GOT3 (cell line): ENCODE measurements at regions not wholly inside any gene's neighbourhood (a gene's known extent, or its start where the extent isn't known, plus 50 kb on each side); places are given as distances from the start of the nearest gene placed in this dataset.
"Not testable (repeated sequence)": the region's sequence is repeated elsewhere in the genome, so short reads cannot be mapped to it uniquely, and the experiment has no call there.

Source experiments
- DNase-seq: peaks from one replicate; lab custom pipeline; 2025; ENCODE audit warnings: mixed read lengths; lab: John Stamatoyannopoulos, UW

DNA sequence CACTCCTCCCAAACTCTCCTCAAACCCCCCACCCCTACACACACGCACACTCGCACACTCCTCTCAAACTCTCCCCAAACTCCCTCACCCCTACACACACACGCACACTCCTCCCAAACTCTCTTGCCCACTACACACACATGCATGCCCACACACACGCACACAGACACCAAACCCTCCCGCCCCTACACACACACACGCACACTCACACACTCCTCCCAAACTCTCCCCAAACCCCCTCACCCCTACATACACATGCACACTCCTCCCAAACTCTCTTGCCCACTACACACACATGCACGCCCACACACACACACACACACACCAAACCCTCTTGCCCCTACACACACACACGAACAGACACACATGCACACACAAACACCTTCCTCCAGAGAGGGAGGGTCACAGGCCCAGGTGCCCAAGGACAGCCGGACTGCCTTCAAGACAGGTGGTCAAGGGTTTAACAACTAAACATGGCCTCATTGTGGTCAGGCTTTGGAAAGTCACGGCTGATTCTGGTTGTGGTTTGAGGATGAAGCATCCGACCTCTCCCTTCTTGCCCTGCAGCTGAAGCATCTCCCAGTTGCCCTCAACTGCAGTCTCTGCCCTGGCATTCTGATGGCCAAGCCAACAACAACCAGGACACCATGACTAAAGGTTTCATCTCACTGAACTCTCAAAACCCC lies 72.3 kb upstream of the SNTG2 start:
- no peak for DNase-seq

DNA sequence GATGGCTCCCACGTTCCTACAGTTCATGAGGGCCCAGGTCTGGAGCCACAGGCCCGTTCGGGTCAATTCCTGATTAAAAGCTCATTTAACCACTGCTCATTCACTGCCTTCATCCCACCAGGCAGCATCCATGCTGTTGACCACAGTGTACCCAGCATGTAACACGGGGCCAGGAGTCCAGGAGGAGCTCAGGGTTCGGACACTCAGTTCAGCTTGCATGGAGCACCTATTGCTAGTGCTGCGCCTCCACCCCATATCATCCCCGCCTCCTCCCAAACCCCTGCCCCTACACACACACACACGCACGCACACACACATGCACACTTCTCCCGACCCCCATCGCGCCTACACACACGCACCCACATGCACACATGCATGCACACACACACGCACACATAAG lies 72.9 kb upstream of the SNTG2 start:
- DNase-seq, result no peak

DNA sequence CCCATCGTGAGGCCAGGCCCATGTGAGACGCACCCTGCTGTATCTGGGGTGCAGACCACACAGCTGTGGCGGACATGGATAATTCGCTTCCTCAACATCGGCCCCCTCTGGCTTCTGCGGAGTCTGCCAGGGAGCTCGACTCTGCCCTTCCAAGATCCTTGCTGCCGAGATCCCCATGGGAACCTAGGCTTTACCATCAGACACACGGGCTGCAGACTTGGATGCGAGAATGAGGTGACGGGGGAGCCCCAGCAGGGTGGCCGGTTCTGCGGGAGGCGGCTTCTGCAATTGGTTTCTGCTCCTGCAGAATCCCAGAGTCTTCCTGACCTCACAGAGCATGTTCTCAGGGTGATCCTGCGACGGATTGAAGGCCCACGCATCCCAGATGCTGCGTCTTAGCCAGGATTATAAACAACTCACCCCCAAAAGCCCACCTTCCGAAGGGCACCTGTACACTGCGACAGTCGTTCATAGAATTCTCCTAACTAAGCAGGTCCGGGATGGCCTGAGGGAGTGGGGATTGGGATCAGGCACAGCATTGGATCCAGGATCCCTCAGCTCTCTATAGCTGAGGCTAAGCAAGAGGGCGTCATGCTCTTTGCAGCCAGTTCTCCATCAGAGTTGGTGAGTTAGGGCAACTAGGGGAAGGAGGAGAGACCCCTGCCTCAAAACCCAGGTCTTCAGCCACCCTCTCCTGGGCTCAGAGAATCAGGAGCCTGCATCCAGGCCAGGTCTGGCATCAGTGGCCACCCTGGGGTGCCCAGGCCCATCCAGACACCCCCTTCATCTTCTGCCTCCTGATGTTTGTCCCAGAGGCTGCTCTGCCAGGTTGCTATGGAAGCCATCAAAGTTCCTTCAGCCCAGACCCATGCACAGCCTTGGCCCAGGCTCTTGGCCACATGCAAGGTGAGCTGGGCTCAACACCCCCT lies 74.7 kb upstream of the SNTG2 start:
- DNase-seq, result no peak

DNA sequence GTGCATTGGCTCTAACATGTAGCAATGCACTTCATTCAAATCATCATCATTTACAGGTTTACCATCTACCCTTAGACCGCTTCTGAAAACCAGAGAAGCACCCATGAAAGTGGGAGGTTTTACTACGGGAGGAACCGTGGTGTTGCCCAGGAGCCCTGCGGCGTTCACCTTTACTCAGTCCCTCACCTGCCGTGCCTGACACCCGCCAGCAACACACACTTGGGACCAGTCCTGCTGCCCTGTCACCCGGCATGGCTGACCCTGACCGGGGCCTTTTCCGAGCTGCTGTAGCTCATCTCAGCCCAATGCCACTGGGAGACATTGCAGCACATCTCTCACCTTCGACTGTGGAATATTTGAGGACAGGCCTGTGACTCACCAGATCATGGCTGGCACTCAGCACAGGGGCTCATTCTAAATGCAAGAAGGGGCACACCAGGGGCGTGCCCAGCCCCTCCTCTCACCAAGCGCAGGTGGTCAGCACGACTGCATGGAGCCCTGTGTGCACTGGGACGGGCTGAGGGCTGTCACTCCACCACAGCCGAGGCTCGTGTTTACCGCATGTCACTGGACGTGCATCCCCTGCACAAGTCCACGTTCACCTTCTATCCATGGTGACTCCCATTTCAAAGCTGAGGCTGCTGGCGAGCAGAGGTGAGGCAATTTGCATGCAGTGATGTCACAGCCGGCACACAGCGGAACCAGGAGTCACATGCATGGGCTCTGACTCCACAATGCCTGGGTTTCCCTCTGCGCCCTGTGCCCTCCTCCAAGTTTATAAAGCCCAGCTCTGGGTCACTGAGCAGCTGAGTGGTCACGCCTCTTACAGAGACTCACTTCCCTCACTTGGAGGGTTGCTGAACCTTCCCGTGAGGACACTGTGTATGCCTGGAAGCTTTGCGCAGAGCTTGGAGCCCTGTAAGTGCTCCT lies 76.7 kb upstream of the SNTG2 start:
- DNase-seq, result no peak

DNA sequence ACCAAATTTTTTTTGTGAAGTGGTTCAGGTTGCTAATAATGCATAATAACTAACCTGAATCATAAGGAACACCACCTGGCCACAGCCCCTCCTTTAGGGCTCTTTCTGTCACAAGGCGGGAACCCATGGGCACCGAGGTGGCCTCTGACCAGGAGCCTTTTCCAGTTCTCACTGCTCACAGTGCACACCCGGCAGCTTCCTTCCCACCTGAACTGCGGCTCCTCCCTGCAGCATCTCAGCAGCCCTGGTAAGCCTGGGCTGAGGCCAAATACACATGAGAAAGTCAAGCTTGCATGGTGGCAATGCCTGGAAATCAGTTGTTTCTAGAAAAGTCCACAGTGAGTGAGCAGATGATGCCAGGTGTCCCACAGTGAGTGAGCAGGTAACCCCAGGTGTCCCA lies 77.6 kb upstream of the SNTG2 start:
- DNase-seq, result no peak

DNA sequence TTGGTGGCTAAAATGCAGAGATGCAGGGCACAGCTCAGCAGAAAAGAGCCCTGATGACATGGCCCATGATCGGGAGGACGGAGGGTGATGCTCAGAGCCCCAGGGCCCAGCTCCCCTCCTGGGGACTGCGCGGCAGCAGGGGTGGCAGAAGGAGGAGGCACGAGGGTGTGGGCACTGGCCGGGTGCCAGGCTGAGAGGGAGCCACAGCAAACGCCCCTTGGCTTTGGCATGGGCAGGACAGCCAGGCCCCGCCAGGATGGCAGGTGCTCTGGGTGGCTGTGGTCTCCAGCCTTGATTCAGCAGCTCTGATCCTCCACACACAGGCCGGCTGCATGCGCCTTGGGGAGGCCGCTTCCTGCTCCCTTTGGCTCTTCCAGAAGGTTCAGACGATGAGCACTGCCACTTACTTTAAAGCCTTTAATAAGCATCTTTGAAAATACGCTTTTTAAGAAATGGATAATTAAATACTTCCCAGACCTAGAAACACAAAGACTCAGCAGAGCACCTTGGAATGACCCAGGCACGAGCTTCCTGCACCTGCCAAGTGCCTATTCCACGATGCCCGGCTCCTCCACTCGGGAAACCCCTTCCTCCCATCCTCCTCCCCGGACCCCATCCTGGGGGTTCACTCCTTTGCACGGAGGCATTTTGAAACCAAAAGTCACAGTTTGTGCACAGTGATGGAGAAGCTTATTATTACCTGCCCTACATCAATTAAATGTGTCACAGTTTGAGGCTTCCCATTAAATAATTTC lies 78.5 kb upstream of the SNTG2 start:
- DNase-seq, result no peak

DNA sequence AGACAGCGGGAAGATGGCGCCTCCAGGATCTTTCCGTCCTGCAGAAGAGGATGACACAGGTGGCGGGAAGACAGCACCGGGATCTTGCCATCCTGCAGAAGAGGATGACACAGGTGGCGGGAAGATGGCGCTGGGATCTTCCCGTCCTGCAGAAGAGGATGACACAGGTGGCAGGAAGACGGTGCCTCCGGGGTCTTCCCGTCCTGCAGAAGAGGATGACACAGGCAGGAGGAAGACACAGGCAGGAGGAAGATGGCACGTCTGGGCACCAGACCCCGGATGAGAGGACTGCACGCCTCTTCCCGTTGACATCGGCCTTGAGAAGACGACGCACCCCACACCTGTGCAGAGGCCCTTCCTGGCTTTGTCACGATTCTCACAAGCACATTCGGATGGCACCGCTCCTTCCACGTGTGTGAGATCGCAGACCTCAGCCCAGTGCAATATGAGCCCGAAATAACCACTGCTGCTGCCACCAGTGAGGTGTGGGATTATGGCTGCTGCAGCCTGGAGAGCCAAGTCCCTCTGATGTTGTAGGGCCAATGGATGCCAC lies 79.4 kb upstream of the SNTG2 start:
- DNase-seq, result no peak

DNA sequence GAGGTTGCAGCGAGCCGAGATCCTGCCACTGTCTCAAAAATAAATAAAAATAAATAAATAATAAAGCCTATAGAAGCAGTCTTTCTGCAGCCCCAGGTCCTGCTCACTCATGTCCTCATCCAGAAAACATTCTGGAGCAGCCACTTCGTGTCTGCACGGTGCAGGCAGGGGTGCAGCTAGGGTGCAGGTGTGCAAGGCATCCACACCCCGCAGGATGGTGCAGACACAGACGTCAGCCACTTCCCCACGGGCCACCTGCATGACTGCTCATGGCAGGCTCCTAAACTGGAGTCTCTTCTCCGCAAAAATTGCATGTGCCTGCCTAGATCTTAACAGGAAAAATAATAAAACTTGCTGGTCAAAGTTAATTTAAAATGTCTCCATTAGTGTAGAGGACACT lies 80.2 kb upstream of the SNTG2 start:
- no peak for DNase-seq

DNA sequence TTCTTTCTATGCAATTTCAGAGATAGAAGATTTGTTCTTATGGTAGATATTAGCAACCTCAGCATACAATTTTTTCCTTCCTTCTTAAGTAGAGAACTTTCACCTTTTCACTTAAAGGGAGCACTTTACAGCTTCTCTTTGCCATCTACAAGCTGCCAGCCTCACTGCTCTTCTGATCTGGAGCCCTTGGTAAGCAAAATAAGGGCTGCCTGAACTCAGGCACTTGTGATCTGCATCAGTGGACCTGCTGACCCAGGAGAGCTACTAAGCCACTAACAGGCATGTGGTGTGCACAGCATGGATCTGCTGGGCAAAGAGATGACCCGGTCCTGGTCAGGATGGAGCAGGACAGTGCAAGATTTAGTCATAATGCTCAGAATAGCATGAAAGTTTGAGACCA lies 80.8 kb upstream of the SNTG2 start:
- DNase-seq, result no peak

DNA sequence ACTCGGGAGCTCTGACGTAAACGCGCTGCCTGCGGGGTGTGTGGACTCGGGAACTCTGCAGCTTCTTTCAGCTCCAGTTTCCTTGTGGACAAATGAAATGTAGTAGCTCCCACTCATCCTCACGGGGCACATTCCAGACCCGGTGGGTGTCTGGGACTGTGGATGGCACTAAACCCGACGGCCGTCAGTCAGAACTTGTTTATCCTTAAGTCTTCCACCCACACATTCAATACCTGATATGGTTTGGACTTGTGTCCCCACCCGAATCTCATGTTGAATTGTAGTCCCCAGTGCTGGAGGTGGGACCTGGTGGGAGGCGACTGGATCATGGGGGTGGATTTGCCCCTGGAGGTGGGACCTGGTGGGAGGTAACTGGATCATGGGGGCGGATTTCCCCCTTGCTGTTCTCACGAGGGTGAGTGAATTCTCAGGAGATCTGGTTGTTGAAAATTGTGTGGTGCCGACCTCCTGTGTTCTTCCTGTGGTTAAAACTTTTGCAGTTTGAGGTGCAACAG lies 81.2 kb upstream of the SNTG2 start:
- no peak for DNase-seq

DNA sequence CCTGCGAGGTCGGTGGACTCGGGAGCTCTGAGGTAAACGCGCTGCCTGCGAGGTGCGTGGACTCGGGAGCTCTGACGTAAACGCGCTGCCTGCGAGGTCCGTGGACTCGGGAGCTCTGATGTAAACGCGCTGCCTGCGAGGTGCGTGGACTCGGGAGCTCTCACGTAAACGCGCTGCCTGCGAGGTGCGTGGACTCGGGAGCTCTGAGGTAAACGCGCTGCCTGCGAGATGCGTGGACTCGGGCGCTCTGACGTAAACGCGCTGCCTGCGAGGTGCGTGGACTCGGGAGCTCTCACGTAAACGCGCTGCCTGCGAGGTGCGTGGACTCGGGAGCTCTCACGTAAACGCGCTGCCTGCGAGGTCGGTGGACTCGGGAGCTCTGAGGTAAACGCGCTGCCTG lies 81.8 kb upstream of the SNTG2 start:
- DNase-seq, result not testable (repeated sequence)

DNA sequence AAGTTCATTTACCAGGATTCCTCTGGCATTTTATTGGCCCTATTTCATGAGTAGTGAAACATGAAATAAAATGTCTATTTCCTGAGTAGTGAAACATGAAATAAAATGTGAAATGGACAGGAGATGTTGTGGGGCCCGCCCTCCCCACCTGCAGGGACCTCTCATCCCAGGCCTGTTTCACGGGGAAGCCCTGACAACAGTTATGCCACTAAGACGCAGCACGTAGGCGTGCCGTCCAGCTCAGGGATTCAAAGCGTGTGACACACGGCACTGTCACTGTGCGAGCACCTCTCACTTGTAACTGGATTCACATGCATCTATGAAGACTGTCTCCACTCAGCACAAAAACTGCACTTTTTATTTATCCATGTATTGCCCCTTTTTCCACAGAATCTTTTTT lies 83.4 kb upstream of the SNTG2 start:
- no peak for DNase-seq

DNA sequence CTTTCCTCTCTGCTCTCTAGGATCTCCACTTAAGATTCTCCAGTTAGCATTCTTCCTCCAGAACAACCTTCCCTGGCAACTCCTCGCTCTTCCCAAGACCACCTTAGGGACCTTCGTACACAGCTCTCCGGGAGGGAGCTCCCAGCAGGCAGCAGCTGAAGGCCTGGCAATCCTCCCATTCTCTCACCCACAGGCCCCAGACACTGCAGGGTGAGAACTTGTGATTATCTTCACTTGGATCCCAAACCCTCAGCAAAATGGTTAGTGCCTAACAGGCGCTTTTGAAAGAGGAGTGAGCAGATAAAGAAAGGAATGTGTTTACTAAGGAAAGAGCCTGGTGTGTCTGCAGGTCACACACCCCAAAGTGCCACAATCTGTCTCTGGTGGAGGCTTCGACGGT lies 83.8 kb upstream of the SNTG2 start:
- DNase-seq, result no peak

DNA sequence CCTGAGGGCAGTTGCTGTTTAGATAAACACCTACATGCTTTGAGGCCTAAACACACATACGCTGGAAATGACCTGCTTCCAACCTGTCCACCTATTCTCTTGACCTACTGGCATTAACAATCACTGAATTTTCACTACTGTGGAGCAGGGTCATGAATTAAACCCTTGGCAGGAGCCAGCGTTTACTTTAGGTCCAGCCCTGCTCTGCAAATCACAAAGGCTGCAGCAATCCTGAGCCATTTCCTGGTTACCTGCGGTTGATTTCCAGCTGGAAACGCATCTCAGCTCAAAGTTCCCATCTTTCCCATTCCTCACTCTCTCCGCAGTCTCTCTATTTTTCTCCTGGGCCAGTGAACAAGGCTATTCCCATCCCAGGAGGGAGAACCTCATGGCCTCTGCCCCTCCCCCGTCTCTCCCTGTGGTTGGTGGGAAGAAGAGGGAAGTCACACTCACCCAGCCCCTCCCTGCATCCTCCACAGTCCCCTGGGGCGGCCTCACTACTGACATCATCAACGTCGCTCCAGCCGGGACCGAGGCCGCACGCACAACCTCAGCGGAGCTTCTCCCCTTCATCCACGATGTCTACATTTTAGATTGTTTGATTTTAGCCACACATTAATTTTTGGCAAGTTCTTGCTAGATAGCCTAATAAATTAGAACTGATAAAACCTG lies 84.5 kb upstream of the SNTG2 start:
- DNase-seq, result no peak

DNA sequence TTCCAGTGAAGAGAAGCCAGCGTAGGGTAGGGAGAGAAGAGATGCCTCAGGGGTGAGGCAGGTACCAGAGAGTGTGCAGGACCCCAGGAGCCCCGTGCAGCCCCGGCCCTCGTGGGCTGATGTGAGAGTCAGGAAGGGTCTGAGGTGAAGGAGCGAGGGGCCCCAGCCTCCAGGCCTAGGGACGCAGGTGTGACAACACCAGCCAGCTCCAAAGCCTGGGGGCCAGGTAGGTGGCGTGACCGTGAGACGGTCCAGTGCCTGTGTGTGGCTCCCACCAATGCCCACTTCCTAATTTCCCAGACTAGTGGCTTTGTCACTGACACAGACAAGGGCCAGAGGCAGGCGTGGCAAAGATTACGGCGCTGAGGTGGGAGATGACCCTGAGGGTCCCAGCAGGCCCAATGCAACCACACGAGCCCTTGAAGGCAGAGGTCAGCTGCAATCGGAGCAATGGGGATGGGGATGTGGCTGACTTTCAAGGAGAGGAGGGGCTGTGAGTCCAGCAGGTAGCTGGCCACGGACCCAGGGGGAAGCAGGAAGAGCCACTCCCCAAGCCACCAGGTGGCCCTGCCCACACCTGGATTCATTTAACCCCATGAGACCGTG lies 86.0 kb upstream of the SNTG2 start:
- DNase-seq, result no peak

DNA sequence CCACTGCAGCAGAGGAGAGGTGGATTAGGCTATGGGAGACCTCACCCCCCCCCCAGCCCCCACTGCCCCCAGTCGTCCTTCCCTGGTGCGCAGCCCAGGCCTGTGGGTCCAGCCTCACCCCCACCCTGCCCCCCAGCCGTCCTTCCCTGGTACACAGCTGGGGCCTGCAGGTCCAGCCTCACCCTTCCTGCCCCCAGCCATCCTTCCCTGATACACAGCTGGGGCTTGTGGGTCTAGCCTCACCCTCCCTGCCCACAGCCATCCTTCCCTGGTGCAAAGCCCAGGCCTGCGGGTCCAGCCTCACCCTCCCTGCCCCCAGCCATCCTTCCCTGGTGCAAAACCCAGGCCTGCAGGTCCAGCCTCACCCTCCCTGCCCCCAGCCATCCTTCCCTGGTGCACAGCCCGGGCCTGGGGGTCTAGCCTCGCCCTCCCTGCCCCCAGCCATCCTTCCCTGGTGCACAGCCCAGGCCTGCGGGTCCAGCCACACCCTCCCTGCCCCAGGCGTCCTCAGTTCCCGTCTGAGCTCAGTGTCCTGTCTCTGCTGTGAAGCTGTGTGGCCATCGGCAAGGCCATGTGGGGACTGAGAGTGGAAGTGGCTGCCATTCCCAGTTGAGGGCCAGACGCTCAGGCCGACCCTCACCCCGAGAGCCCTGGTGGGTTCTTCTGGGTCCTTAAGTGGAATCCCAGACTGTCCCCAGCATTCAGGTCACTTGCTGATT lies 86.8 kb upstream of the SNTG2 start:
- DNase-seq, result no peak

DNA sequence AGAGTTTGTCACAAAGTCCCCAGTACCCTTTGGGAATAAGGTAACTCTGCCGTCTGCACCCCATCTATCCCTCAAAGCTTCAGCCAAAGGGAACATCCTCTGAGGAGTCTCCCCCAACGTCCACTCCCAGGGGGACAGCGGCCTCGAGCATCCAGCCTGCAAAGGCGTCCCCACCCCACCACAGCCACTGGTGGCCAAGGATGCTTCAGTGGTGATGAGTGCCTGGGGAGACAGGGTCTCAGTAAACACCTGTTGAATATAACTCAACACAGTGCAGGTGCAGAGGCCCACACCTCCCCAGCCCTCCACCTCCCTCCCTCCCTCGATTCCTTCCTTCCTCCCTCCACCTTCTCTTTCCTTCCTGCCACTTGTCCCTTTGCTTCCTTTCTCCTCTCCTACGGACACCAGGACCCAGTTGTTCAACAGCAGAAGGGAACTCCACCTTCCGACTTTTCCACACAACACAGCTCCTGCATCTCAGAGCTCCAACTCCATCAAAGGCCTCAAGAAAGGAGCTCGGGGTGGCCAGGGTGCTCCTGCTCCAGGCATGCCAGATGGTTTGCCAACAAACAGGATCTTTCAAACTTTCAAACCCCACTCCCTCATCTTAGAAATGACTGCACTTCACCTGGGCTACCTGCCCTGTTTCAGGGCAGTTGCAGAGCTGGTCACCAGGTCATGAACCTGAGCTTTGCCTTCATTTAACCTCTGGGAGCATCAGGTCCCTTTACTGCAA lies 87.8 kb upstream of the SNTG2 start:
- no peak for DNase-seq

DNA sequence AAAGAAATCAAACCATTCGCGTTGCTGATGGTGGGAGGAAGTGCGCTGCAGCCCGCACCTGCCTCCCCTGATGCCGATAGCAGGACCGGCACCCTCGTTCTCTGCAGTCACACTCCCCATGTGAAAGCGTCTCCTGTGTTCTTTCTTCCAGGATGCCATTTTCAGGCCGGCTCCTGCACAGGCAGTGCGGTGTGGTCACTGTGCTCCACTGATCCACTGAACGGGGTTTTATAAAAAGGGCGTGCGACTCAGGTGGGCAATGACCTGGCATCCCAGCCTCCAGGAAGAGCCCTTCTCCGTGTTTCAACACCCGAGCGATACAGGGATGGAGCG lies 88.3 kb upstream of the SNTG2 start:
- no peak for DNase-seq
